Neural progenitor cell (in vitro differentiated cells): ENCODE measurements at regions not wholly inside any gene's neighbourhood (a gene's known extent, or its start where the extent isn't known, plus 50 kb on each side); places are given as distances from the start of the nearest gene placed in this dataset.

ENCODE experiments used
- DNase-seq: peaks from one replicate; pipeline ENCODE4 v3.0.0-alpha.2; 2016; ENCODE audit warnings: low spot score
- H2AFZ ChIP-seq: fragments of 200-600 bp; sonication (generic); replicated peaks from 2 replicates; pipeline ENCODE4 v1.6.1; 2016; ENCODE audit warnings: antibody characterized with exemption
- H3F3A ChIP-seq: fragments of 200-600 bp; sonication (generic); 2 replicates; pipeline ENCODE4 v1.6.1; 2016; ENCODE audit warnings: antibody characterized with exemption, low read depth
- H3K27ac ChIP-seq: fragments of 200-600 bp; sonication (generic); 2 replicates; pipeline ENCODE4 v1.5.1; 2016; ENCODE audit warnings: mild to moderate bottlenecking
- H3K27me3 ChIP-seq: fragments of 200-600 bp; sonication (generic); 2 replicates; pipeline ENCODE4 v1.6.1; 2016; ENCODE audit warnings: mild to moderate bottlenecking, moderate library complexity
- H3K36me3 ChIP-seq: fragments of 200-600 bp; sonication (generic); 2 replicates; pipeline ENCODE4 v1.5.1; 2016
- H3K4me1 ChIP-seq: fragments of 200-600 bp; sonication (generic); 2 replicates; pipeline ENCODE4 v1.6.1; 2016; ENCODE audit warnings: mixed run types
- H3K4me2 ChIP-seq: fragments of 200-600 bp; sonication (generic); 2 replicates; pipeline ENCODE4 v1.6.1; 2016
- H3K4me3 ChIP-seq: fragments of 200-600 bp; sonication (generic); 2 replicates; pipeline ENCODE4 v1.5.1; 2016
- H3K79me2 ChIP-seq: fragments of 200-600 bp; sonication (generic); 2 replicates; pipeline ENCODE4 v1.6.1; 2016; ENCODE audit warnings: low read depth
- H3K9ac ChIP-seq: fragments of 200-600 bp; sonication (generic); 2 replicates; pipeline ENCODE4 v1.6.1; 2016
- H3K9me3 ChIP-seq: fragments of 200-600 bp; sonication (generic); 2 replicates; pipeline ENCODE4 v1.5.1; 2016; ENCODE audit warnings: low read depth
- H4K20me1 ChIP-seq: fragments of 200-600 bp; sonication (generic); 2 replicates; pipeline ENCODE4 v1.6.1; 2016; ENCODE audit warnings: low read depth
- H3K27ac Mint-ChIP-seq: 3 replicates; pipeline ENCODE4 v1.8.0; 2021; ENCODE audit warnings: mixed read lengths
- H3K27me3 Mint-ChIP-seq: 2 replicates; pipeline ENCODE4 v1.8.0; 2022; ENCODE audit warnings: low read depth, mild to moderate bottlenecking, inconsistent platforms, moderate library complexity, mixed read lengths; ENCODE audit not compliant: insufficient read depth
- H3K36me3 Mint-ChIP-seq: 3 replicates; pipeline ENCODE4 v1.8.0; 2021; ENCODE audit warnings: mixed read lengths
- H3K4me1 Mint-ChIP-seq: 3 replicates; pipeline ENCODE4 v1.8.0; 2021; ENCODE audit warnings: mixed read lengths
- H3K4me3 Mint-ChIP-seq: 3 replicates; pipeline ENCODE4 v1.8.0; 2021; ENCODE audit warnings: mild to moderate bottlenecking, moderate library complexity, mixed read lengths
- H3K9me3 Mint-ChIP-seq: 3 replicates; pipeline ENCODE4 v1.8.0; 2020; ENCODE audit warnings: mixed read lengths
- CTCF ChIP-seq: fragments of 200-600 bp; sonication (generic); IDR thresholded peaks from 2 replicates; pipeline ENCODE4 v1.5.1; 2017; ENCODE audit warnings: antibody characterized with exemption, mild to moderate bottlenecking
- EZH2 ChIP-seq: fragments of 200-600 bp; sonication (generic); IDR thresholded peaks from 2 replicates; pipeline ENCODE4 v1.6.1; 2017; ENCODE audit warnings: antibody characterized with exemption, mild to moderate bottlenecking, moderate library complexity
- EZH2phosphoT487 ChIP-seq: fragments of 200-600 bp; sonication (generic); IDR thresholded peaks from 2 replicates; pipeline ENCODE4 v1.6.1; 2017; ENCODE audit warnings: antibody characterized with exemption

DNA sequence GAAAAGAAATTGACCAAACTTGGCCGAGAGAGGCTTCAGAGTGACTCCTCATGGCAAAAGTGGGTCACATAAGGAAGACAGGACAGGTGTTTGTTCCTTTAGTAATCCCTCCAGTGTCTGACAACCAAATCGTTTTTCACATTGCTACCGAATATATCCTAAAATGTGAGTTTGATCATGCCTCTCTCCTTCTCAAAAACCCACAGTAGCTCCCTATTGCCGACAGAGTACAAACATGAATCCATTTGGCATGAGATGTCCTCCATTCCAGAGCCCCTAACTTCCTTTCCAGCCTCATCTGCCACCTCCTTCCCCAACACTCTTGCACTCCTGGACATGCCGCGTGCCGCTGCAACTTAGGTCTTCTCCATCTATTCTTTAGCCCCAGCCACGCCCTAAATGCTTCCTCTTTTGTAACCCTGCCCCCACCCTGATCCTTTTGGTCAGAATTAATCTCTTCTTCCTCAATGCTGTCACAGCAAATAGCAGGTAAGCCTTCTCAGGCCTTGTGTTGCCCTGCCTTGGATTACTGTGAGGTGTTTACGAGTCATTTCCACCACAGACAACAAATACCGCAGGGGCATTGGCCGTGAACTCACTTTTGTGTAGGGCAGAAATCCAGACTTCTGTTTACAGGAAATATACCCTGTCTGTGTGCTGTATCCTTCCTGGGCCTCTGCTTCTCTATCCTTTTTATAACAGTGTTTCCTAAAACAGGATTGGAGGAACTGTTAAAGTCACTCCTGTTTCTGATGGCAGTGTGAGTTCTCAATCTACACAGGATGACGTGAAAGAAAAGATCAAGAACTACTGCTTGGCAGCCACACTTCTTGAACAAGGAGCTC is 66.0 kb upstream of the FTH1 start:
- Histone ChIP-seq H3K9me3 (no peaks in the 10 kb centered on the region), H3K9ac (no peak overlapping the region), H3K36me3 (no peaks in the 10 kb centered on the region), H3K27me3 (no peaks in the 10 kb centered on the region), H3K4me2 (no peak overlapping the region), H3K27ac (no peak overlapping the region), H4K20me1 (no peaks in the 10 kb centered on the region), H3K4me1 (no peaks in the 10 kb centered on the region), H3F3A (no peaks in the 10 kb centered on the region), H3K79me2 (no peaks in the 10 kb centered on the region), H2AFZ (no peak overlapping the region), H3K4me3 (no peak overlapping the region)
- Mint-ChIP-seq H3K27me3 (peaks cover under 1% of the 10 kb centered on the region), H3K9me3 (peaks cover 8% of the 10 kb centered on the region), H3K4me3 (no peak overlapping the region), H3K27ac (no peak overlapping the region), H3K4me1 (no peaks in the 10 kb centered on the region), H3K36me3 (no peaks in the 10 kb centered on the region)
- no peak for DNase-seq
- TF ChIP-seq EZH2phosphoT487 (no peak), CTCF (no peak), EZH2 (no peak)

DNA sequence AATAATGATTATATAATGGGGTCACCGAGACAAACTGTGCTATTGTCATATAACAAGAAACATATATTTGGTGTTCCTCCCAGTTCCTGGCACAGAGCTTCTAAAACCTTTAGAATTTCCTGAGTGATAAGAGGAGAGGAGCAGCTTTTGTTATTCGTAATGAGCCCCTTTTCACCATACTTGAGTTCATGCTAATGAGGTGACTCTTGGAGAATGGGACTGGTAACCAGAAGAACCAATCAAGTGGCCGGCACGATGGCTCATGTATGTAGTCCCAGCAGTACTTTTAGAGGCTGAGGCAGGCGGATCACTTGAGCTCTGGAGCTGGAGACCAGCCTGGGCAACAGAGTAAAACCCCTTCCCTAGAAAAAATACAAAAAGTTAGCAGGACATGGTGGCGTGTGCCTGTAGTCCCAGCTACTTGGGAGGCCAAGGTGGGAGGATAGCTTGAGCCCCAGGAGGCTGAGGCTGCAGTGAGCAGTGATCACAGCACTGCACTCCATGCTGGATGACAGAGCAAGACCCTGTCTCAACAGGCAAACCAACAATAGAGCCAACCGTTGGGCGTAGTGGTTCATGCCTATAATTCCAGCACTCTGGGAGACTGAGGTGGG is 62.7 kb upstream of the FTH1 start:
- Histone ChIP-seq H3K27me3 (no peaks in the 10 kb centered on the region), H3F3A (no peaks in the 10 kb centered on the region), H3K79me2 (no peaks in the 10 kb centered on the region), H3K4me3 (no peak overlapping the region), H3K36me3 (no peaks in the 10 kb centered on the region), H4K20me1 (no peaks in the 10 kb centered on the region), H3K4me1 (no peaks in the 10 kb centered on the region), H3K27ac (no peak overlapping the region), H2AFZ (no peak overlapping the region), H3K4me2 (no peak overlapping the region), H3K9ac (no peak overlapping the region), H3K9me3 (no peaks in the 10 kb centered on the region)
- Mint-ChIP-seq H3K4me3 (no peak overlapping the region), H3K27me3 (peaks cover 2% of the 10 kb centered on the region), H3K36me3 (no peaks in the 10 kb centered on the region), H3K9me3 (peaks cover 17% of the 10 kb centered on the region), H3K27ac (no peak overlapping the region), H3K4me1 (no peaks in the 10 kb centered on the region)
- peak; percentile 23 for DNase-seq
- no peak for TF ChIP-seq EZH2
- no peak for TF ChIP-seq CTCF
- TF ChIP-seq EZH2phosphoT487 = no peak

DNA sequence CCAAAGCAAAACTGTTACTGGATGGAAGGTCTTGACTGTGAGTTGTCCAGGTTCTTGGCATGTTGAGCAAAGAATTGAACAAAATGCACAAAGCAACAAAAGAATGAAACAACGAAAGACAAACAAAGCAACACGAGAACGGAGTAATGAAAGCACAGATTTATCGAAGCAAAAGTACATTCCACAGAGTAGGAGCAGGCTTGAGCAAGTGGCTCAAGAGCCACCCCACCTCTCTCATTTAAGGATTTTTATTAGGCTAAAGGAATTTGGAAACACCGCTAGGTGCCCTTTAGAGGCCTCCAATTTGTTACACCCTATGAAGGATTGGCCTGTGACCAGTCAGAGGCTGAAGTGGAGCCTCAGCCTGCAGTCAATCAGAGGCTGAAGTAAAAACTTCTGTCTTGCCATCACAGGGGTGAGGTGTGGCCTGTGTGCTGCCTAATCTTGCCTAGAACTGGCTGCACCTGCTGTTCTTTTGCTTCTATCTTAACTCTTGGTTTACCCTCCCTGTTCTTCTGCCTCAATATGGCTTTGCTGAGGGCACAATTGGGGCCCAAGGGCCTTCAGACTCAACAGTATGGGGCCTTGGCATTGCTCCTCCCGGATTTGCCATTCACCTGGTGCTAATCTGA is 59.4 kb upstream of the FTH1 start:
- no peak overlapping the region for H2AFZ ChIP-seq

More for the DNA sequence above, 59.4 kb upstream of the FTH1 start:
- Mint-ChIP-seq H3K9me3 (peaks cover 17% of the 10 kb centered on the region), H3K36me3 (no peaks in the 10 kb centered on the region), H3K4me1 (no peaks in the 10 kb centered on the region), H3K27me3 (peaks cover 2% of the 10 kb centered on the region), H3K4me3 (no peak overlapping the region), H3K27ac (no peak overlapping the region)
- Histone ChIP-seq H3F3A (no peaks in the 10 kb centered on the region), H3K9me3 (no peaks in the 10 kb centered on the region), H3K9ac (no peak overlapping the region), H3K4me3 (no peak overlapping the region), H3K27me3 (no peaks in the 10 kb centered on the region), H3K27ac (no peak overlapping the region), H3K36me3 (no peaks in the 10 kb centered on the region), H3K79me2 (no peaks in the 10 kb centered on the region), H4K20me1 (no peaks in the 10 kb centered on the region), H3K4me2 (no peak overlapping the region), H3K4me1 (no peaks in the 10 kb centered on the region)
- TF ChIP-seq EZH2phosphoT487 (no peak), CTCF (no peak), EZH2 (no peak)
- no peak for DNase-seq
